GM19455 (cell line): ENCODE measurements at regions not wholly inside any gene's neighbourhood (a gene's known extent, or its start where the extent isn't known, plus 50 kb on each side); places are given as distances from the start of the nearest gene placed in this dataset.
"Not testable (repeated sequence)": the region's sequence is repeated elsewhere in the genome, so short reads cannot be mapped to it uniquely, and the experiment has no call there.

ENCODE experiments used
- ATAC-seq: cut with Tn5 transposase; IDR thresholded peaks from one replicate; pipeline ENCODE4 v1.9.1; 2021; ENCODE audit not compliant: unreplicated experiment

GRCh38 chr13:42373048-42373812 is 101.3 kb downstream of the AKAP11 start:
- no peak for ATAC-seq

DNA sequence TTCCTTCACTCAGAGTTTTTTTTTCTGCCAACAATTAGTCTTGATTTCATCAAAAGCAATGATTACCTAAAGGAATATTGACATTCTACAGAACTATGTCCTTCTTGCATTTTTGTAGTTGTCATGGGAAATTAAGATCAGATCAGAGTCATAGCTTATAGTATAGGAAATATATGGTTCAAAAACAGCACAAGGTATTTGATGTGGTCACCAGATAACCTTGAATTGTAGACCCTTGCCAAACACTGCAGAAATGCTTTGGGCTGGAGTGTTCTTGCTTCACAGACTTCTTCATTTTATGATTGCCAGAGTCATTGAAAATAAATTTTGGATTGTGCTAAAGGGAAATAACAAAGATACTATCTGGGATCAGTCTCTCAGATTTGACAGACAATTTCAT is 103.7 kb downstream of the AKAP11 start:
- ATAC-seq, result no peak

DNA sequence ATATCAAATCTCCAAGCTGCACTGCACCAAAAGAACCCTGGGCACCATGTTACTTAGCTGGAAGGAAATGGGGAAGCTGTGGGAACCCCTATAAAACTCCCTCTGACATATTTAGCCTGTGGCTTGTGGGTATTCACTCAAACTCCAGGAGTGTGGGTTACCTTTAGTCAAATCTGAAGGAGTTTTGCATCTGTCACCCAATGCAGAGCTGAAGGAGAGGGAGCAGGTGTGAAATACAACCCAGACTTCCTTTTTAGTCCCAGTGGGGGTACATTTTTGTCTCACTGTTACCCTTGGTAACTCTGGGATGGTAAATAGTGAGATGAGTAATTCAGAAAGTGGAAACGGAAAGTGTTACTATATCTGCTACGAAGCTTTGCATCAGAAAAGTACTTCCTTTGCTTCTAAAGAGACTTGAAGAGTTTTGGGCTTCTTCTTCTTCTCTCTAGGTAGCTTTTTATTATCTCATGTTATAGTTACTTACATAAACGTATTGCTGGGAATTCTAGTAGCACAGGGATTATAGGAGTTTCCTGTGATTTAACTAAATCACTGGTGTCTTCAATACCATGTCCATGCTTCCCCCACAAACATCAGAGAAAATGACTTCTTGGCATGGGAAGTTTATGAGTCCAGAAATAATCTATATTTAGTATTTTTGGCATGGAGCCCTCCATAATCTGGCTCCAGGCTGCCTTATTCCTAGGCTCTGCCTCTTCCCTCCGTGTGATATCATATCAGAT is 105.9 kb downstream of the AKAP11 start:
- peak; percentile 84 for ATAC-seq

DNA sequence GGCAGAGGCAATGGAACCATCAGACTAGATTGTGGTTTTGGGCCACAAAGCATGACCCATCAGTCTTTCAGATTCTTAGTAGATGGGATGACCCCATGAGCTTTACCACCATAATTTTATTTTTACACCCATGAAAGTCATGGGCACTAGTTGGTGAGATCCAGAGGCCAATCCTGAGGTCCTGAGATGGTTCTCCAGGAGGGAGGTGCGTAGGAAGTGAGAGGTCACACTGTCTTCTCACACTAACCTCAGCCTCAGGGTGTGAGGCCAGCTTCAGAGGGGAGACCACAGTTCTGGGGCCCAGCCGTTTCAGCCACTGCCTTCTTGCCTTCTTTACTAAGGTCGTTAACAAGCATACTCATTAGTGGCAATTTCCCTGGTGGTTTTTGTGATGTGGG is 106.4 kb downstream of the AKAP11 start:
- no peak for ATAC-seq

DNA sequence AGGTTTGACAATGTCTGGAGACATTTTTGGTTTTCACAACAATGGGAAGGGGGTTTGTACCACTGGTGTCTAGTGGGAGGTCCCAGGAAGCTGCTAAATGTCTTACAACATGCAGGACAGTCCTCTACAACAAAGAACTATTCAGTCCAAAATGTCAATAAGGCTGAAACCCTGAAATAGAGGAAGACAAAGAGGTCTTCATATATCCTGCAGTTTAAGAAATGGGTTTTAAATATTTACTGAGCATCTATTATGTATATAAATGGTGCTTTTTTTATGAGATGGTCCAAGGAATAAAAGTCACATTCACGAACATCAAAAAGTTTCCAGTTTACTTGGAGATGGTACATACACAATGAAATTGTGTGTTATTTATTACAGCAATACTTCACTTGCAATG is 107.3 kb downstream of the AKAP11 start:
- ATAC-seq, result no peak

DNA sequence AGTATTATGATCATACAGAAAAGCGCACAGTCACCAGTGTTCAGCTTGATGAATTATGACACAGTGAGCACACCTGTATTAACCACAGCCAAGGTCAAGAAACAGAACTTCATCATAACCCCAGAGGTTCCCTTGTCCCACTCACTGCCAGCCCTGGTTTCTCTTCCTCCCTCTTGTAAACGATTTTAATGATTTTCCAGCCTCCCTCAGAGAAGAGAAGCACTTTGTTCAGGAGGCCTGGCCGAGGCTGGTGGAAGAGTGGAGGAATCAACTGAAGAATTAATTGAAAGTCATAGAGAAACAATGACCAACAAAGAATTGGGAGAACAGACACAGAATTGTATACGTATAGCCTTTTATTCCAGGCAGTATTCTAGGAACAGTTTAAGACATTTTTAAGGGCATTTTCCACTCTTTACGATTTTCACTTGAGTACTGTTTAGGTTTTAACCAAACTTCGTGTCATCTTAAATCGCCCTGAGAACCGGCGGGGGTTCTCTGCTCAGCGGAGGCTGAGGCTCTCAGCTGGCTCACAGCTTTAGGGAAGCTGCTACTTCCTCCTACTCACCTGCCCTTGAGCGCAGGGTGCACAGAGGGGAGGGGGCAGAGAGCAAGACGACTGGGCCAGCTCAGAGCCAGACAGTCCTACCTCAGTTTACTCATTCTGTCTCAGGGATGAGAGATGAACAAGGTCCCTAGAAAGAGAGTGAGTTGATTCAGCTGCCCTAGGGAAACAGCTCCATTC is 108.6 kb downstream of the AKAP11 start:
- ATAC-seq, result peak; percentile 47

DNA sequence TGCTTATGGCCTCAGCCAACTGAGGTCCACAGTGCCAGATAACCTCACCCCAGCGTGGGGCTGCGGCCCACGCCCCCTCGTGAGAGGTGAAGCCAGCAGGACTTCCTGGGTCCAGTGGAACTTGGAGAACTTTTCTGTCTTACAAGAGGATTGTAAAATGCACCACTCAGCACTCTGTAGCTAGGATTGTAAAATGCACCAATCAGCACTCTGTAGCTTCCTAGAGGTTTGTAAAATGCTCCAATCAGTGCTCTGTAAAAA is 109.1 kb downstream of the AKAP11 start:
- no peak for ATAC-seq

GRCh38 chr13:42381426-42381825 is 109.5 kb downstream of the AKAP11 start:
- ATAC-seq, result not testable (repeated sequence)

DNA sequence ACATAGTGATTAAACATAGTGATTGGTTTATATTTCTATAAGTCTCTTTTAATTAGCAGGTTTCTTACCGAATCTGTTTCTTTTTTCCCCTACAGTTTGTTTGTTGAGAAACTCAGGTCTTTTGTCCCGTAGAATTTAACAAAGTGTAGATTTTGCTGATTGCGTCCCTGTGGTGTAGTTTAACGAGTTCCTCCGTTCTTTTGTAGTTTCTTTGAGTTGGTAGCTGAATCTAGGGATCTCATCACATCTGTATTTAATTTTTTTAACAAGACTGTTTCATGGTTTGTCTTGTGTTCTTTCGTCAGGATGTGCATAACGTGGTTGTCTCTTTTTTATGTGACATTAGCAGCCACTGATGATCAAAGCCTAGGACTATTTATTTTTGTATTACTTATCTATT is 111.1 kb downstream of the AKAP11 start:
- ATAC-seq, result no peak

- ATAC-seq, result no peak
These were observed 112.3 kb downstream of the AKAP11 start for GRCh38 chr13:42384265-42384664.

- no peak for ATAC-seq
These were observed 116.4 kb downstream of the AKAP11 start for GRCh38 chr13:42388326-42388725.

DNA sequence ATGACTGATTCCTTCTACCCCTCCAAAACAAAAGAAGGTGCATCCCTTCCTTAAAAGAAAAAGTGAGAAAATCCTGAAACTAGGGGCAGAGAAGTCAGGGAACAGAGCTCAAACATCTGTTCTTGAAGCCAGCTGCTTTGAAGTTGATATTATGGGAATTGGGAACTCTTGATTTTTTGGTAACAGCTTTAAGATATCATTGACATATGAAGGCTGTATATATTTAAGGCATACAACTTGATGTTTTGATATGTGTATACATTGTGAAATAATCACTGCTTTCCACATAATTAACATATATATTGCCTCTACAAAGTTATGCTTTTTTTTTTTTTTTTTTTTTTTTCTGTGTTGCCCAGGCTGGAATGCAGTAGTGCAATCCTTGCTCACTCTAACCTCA is 117.1 kb downstream of the AKAP11 start:
- ATAC-seq, result no peak

DNA sequence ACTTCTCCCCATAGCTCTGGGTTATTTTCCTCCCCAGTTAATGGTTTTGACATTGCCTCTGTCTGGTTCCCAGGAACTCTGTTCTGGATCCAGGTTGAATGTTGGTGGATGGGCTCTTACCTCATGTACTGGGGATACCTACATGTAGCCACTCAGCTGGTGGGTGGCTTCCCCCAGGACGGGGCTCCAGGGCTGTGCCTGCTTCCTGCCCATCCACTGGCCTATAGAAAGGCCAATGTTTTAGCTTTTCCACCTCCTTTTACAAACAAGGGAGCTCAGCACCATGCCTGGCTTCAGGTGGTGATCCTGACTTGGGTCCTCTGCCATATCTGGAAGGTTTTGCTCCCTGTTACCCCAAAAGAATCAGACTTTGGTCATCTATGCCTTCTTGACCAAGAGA is 120.2 kb downstream of the AKAP11 start:
- ATAC-seq, result no peak

DNA sequence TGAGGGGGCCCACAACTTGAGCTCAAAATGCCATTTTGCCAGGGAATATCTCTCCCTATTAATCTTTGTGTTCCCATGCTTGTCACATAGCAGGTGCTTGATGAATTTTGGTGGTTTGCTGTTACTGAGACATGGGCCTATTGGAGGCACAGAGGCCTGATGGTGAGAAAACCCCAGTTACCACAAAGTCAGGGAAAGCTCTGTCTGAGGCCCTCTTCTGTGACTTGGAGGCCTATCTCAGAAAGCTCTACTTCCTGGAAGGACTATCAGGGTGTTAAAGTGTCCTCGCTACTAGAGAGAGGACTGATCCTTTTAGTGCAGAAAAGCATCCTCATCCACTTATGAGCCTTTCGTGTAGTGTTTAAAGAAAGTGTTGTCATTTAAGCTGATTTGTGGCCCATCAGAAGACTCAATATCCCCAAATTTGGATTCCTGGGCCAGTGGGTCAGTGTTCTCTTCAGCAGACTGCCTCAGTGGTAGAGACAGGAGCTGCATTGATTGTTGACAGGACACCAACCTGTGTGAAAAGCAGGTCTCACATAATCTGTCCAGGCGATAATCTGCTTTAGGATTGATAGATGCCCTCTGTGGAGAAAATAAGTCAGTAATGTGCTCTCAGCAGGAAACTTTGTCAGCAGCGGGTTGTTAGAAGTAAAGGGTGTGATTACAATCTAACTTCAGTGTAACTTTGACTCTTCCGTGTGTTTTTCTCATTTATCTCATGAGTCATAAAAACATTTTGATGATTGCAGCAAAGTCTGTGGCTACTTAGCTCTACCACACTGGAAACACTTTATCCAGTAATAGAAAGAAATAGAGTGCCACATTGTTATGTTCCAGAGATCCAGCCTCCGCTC is 121.0 kb downstream of the AKAP11 start:
- ATAC-seq, result no peak

DNA sequence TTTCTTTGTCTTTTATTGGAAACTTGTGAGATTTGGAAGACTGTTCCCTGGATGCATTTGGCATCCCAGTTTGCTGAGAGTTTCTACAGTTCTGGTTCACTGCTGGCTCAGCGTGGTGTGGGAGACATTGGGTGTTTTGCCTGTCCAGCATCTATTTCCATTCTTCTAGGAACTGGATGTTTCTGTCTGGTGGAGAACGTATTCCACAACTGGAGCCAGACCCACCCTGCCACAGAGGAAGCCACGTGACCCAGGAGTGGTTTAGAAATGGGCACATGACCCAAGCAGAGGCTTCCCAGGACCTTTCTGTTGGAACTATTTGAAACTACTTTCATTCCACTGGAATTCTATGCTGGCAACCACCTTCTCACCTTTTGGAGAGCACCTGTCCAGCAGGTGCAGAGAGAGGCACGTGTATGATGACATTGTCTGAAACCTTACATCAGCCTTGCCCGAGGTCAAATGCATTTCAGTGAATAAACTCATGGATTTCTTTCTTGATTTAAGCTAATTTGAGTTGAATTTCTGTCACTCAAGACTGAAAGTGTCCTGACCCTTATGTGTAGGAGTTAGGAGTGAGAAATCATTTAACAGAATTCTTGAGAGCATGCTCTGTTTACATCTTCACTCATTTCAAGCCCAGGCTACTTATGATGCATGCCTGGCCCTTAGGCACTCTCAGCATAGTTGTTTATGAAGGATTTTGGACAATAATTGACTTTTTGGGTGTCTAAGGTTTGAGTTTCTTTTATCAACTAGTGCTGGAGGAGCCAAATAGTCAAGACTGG is 121.8 kb downstream of the AKAP11 start:
- no peak for ATAC-seq

DNA sequence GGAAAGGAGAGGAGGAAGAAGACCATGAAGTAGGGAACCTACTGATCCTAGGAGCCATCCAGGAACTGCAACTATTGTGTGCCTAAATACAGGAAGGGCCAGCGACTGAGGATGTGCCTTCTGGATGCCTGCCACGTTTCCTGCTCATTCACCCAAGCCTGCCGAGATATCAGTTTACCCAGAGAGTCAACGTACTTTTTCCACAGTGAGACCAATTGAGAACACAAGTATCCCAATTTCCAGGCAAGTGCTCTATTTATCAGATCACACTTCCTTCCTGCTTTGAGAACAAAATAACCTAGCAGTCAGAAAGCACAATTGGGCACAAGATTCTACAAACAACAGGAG is 122.4 kb downstream of the AKAP11 start:
- no peak for ATAC-seq

GRCh38 chr13:42394711-42395085 is 122.7 kb downstream of the AKAP11 start:
- no peak for ATAC-seq

DNA sequence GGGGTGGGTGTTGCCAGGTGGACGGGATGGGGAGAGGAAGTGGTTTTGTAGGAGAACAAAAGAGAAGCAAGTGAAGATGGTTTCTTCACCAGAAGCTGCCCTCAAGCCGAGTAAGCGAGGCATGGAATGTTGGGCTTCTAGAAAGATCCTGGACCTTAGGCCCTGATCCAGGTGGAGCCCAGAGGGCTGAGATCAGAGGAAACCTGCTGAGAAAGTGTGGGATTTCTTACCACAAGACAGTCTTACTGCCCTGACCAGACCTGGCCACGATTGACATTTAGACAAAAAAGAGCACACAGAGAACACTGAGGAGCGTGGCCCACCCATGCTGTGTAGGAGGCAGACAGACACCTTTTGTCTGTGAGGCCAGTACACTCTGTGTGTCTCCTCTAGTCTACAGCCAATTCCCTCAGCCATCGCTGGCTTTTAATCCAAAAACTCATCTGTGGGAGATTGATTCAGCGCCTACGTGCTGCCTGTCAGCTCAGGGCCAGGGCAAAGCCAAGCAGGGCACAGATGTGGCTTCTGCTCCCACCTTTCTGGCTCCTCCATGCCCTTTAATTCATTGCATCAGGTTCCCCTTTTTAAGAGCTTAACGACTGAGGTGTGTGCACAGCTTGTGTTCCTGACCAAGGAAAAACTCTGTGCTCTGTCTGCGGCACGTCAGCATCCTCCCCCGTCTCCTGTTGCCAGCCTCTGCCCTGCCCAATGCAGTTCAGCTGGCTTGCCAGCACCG is 123.3 kb downstream of the AKAP11 start:
- ATAC-seq, result no peak

- ATAC-seq, result peak; percentile 40
These were observed 124.5 kb downstream of the AKAP11 start for GRCh38 chr13:42396501-42396900.
